ENCODE measurements at regions not wholly inside any gene's neighbourhood (a gene's known extent, or its start where the extent isn't known, plus 50 kb on each side); places are given as distances from the start of the nearest gene placed in this dataset.
A peak's percentile ranks its signal among the peaks of the same experiment; 100 is the strongest.

- TF ChIP-seq CTCF (conservative IDR thresholded peaks at IDR 0.05 in 1 of 2, IDR thresholded peaks at IDR 0.05 in 1 of 2; ENCODE audit: extremely low read depth in 1 of 2, insufficient read depth in 1 of 2, low read depth in 1 of 2, low read length in 2 of 2) (peak in 1 of 2 donors; percentile 31), EZH2 (IDR thresholded peaks at IDR 0.05; ENCODE audit: borderline replicate concordance, low read length) (no peak)
Measured at GRCh38 chr14:45819107-45819506, 566.1 kb upstream of the MIS18BP1 start.

Measured in mammary epithelial cell (primary cell).